ENCODE measurements at regions not wholly inside any gene's neighbourhood (a gene's known extent, or its start where the extent isn't known, plus 50 kb on each side); places are given as distances from the start of the nearest gene placed in this dataset.

DNA sequence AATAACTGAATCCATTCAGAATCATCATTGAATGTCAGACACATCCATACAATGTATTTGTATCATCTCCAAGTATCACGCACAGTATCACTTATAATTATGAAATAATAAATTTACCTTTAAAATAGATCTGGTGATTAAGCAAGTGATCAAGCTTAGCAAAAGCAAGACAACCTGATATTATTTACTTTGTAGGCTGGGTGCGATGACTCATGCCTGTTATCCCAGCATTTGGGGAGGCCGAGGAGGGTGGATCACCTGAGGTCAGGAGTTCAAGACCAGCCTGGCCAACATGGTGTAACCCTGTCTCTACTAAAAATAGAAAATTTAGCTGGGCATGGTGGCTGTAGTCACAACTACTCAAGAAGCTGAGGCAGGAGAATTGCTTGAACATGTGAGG lies 421.0 kb upstream of the NETO1 start:
- WGBS (ENCODE audit: insufficient coverage, insufficient replicate concordance, low lambda C conversion rate, missing lambda C conversion rate) = 49% methylated on average over 3 of the region's 3 CpGs
- RAD21 ChIA-PET (ENCODE audit: unreplicated experiment) = no interaction called here
- Histone ChIP-seq H2AFZ (ENCODE audit: control insufficient read depth, low read depth, low read length) (no peak overlapping the region), H3K36me3 (ENCODE audit: control insufficient read depth in 2 of 2, insufficient read depth in 2 of 2, low read length in 1 of 2) (no peaks in the 10 kb centered on the region), H3K27ac (ENCODE audit: control insufficient read depth, insufficient read depth) (no peak overlapping the region), H3K4me3 (no peak overlapping the region), H3K4me1 (ENCODE audit: control insufficient read depth, insufficient read depth, low read length) (no peaks in the 10 kb centered on the region), H3K9me3 (replicated peaks; ENCODE audit: control insufficient read depth, insufficient read depth, low read length) (no peaks in the 10 kb centered on the region), H3K27me3 (replicated peaks in 1 of 2; ENCODE audit: control insufficient read depth in 2 of 2, insufficient read depth in 2 of 2, low read length in 1 of 2) (no peaks in the 10 kb centered on the region), H3K9ac (ENCODE audit: control insufficient read depth, insufficient read depth, low read length) (no peak overlapping the region), H3K4me2 (ENCODE audit: control insufficient read depth, insufficient read depth) (no peak overlapping the region), H3K79me2 (ENCODE audit: control insufficient read depth, insufficient read depth, low read length) (no peaks in the 10 kb centered on the region), H4K20me1 (ENCODE audit: control insufficient read depth, insufficient read depth) (no peaks in the 10 kb centered on the region)
- BruUV-seq (replicated peaks) = no TSS peak
- intact Hi-C loops (cut with micrococcal nuclease; ENCODE audit: unreplicated experiment) = no loop called here
- POLR2A ChIA-PET = no interaction called here
- TF ChIP-seq TBL1XR1 (IDR thresholded peaks at IDR 0.05; ENCODE audit: low read depth, low read length) (no peak), HDAC2 (IDR thresholded peaks at IDR 0.05) (no peak), CEBPB (IDR thresholded peaks at IDR 0.05; ENCODE audit: borderline replicate concordance in 1 of 2, low read depth in 2 of 2, low read length in 2 of 2) (no peak), ZBED1 (IDR thresholded peaks at IDR 0.05; ENCODE audit: borderline replicate concordance) (no peak), WRNIP1 (IDR thresholded peaks at IDR 0.05; ENCODE audit: borderline replicate concordance, low read depth, low read length) (no peak), JUND (IDR thresholded peaks at IDR 0.05; ENCODE audit: low read depth, low read length) (no peak), MTA3 (IDR thresholded peaks at IDR 0.05; ENCODE audit: borderline replicate concordance, low read length) (no peak), CTCF (IDR thresholded peaks at IDR 0.05 in 2 of 3, conservative IDR thresholded peaks at IDR 0.05 in 1 of 3; ENCODE audit: control insufficient read depth in 2 of 3, extremely low read depth in 1 of 3, insufficient read depth in 1 of 3, low read depth in 3 of 3, low read length in 3 of 3) (no peak), MEF2A (IDR thresholded peaks at IDR 0.05; ENCODE audit: insufficient read depth, low read depth, low read length) (no peak), ZBTB33 (IDR thresholded peaks at IDR 0.05) (no peak), TAF1 (IDR thresholded peaks at IDR 0.05; ENCODE audit: borderline replicate concordance, low read depth, low read length) (no peak), E2F8 (IDR thresholded peaks at IDR 0.05; ENCODE audit: low read depth, partially characterized antibody) (no peak)
- TF ChIP-seq, protein P1, sequence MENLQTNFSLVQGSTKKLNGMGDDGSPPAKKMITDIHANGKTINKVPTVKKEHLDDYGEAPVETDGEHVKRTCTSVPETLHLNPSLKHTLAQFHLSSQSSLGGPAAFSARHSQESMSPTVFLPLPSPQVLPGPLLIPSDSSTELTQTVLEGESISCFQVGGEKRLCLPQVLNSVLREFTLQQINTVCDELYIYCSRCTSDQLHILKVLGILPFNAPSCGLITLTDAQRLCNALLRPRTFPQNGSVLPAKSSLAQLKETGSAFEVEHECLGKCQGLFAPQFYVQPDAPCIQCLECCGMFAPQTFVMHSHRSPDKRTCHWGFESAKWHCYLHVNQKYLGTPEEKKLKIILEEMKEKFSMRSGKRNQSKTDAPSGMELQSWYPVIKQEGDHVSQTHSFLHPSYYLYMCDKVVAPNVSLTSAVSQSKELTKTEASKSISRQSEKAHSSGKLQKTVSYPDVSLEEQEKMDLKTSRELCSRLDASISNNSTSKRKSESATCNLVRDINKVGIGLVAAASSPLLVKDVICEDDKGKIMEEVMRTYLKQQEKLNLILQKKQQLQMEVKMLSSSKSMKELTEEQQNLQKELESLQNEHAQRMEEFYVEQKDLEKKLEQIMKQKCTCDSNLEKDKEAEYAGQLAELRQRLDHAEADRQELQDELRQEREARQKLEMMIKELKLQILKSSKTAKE (IDR thresholded peaks at IDR 0.05; ENCODE audit: low read depth, poor library complexity, severe bottlenecking) = no peak
- in situ Hi-C loops (cut with MboI) = no loop called here
- FAIRE-seq = no peak
- no peak for DNase-seq (ENCODE audit: low read depth, low spot score)
- SMC1A ChIA-PET (ENCODE audit: uncharacterized antibody, unreplicated experiment) = interaction anchor here (0.5 kb wide), 1 partner anchor 609 kb away, joined by 3 read pairs; no protein-coding TSS in a partner anchor
- no peak for ATAC-seq
- CTCF ChIA-PET = no interaction called here
